ENCODE measurements at regions not wholly inside any gene's neighbourhood (a gene's known extent, or its start where the extent isn't known, plus 50 kb on each side); places are given as distances from the start of the nearest gene placed in this dataset.

DNA sequence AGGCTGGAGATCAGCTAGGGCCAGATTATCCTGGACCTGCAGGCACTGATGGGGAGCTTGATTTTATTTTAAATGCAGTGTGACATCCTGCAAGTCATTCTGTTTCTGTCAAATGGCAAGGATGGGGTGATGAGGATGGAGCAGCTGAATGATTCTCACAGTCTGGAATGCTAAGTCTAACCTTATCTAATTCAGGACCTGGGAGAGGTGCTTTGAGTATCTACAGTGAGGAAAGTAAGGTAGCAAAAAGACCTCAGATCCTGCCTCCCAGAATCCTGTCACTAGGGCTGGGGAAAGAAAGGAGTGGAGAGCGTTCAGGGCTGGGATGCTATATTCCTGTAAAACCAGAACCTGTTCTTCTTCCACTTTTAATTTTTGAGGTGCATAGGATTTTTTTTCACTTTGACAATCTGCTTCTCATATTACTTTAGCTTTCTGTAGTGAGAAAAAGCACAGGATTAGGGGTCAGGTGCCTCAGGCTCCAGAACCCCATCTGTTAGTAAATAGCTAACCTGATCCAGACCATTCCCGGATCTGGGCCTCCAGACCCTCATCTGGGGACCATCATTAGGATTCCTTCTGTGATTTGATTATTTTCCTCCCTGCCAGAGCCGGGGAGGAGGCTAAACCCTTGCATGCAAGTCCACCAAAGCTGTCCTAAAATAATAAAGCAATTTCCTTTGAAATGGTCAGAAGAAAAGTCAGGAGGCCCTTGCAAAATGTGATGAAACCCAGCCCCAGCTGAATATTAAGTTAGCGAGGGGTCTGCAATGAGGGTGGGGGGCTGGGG, 54.7 kb downstream of the ASCL1 start:
- DNase-seq, result no peak

DNA sequence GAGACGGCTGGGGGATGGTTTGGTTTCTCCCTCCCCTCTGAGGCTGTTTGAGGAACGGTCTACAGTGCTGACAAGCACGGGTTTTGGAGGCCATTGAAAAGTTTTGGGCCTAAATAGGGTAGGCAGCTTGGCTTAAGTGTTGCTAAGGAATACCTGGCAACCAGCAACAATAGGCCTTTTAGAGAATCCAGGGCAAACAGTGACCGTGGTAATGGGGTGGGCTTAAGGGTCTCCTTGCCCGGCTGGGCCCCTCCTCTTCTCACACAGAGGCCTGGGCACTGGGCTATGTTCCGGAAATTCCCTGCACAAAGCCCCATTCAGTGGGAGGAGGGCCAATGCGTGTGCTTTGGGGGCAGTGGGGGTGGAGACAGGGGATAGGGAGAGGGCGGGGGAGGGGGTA, 55.4 kb downstream of the ASCL1 start:
- DNase-seq, result peak in 46 of 56 donors; percentile 4 to 84 (median 49)

DNA sequence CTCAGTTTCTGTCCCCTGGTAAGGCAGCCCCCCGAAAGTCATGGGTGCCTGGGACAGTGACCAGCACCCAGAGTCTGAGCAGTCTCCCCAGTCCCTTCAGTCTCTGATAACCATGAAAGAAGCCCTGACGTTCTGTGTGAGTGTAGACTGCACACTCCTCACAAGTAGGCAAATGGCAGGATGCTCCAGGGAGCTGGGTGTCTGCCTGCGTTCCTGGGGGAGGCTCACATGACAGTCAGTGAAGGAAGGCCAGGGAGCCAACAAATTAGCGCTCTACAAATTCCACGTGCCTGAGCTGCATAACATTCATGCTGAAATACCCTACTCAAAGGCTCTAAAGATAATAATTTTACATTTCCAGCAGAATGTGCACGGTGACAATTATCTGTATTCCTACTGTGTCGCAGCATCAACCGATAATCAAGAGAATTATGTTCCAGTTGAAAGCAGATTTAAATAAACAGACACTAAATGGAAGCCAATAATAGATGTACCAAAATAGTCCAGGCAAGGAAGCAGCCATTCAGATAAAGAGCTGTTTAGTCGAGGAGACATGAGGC, 56.3 kb downstream of the ASCL1 start:
- peak in 19 of 56 donors; percentile 1 to 50 (median 13) for DNase-seq

DNA sequence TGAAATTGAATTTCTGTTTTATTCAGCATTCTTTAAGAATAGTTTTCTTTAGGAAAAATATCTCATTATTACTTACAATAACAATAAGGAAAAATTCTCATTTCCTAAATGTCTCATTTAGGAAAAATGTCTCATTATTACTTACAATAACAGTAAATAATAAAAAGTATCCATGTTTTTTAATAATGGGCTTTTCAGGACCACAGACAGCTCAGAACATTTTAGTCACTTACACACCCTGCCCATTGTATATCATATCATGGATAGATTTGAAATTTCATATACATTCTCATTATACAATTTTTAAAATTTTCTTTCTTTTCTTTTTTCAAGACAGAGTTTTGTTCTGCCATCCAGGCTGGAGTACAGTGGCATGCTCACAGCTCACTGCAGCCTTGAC, 58.9 kb downstream of the ASCL1 start:
- no peak for DNase-seq

DNA sequence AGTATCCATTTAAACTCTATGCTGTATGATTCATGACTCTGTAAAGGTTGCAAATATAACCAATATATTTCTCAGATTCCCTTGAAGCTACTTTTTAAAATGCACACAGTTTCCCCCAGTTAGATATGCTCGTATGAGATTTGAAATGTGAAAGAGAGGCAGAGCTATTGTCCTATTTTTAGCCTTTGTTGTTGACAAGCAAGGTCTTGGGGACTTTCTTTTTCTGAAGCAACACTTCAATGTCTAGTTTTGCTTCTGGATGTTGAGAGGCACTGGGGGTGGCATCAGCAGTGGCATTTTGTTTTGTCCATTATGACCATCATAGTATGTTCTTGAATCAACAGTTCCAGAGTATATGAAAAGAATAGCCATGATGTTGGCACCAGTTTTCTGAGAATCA, 63.4 kb downstream of the ASCL1 start:
- DNase-seq, result no peak

DNA sequence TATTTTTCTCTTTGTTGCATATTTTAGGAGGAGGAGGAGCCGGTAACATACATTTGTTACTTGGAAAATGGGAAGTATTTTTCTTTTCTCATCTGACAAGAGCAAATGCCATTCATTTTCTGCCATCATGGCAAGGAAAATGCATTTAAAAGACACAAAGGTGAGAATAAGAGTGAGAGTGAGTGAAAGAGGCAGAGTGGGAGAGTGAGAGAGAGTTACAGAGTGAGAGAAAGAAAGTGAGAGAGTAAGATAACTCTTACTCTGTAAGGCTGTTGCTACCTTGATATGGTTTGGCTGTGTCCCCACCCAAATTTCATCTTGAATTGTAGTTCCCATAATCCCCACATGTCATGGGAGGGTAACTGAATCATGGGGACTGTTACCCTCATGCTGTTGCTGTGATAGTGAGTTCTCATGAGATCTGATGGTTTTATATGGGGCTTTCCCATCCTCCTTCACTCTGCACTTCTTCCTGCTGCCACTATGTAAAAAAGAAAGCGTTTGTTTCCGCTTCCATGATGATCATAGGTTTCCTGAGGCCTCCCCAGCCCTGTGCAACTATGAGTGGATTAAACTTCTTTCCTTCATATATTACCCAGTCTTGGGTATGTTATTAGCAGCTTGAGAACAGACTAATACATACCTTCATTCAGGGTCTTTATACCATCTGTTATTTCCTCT, 64.2 kb downstream of the ASCL1 start:
- DNase-seq, result no peak

DNA sequence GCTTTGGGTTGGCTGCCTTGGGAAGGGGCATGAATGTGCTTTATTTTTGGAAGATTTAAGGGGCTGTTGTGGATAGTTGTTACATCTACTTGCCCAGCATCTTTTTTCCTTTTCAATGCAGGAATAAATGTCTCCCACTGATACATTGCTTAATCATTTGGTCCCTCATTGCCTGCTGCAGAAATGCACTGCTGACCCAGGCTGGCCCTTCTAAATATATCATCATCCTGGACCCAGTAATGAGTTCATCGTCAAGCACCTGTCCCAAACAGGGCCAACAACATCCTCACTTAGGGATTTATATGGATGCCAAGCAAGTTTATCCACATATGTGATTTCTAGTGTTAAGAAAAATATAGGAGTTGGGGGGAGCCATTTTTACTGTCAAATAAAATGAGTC, 67.2 kb downstream of the ASCL1 start:
- no peak for DNase-seq

DNA sequence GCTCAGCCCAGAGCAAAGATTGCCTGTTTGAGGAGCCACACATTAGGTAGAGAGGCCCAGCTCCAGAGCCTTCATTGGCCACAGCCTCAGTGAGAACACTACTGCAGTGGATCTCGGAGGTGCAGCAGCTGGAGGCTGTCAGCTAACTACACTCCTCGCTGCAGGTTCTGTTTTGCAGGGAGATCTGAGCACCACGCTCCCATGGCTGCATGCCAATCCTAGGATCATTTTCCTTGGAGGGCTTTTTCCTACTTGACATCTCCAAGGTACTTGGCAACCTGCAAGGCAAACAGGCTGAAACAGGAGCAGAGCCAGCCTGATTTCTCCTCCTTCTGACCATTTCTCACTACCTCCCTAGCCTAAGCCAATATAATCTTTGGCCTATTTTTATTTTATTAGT, 69.2 kb downstream of the ASCL1 start:
- peak in 3 of 56 donors; percentile 3 to 5 (median 4) for DNase-seq

DNA sequence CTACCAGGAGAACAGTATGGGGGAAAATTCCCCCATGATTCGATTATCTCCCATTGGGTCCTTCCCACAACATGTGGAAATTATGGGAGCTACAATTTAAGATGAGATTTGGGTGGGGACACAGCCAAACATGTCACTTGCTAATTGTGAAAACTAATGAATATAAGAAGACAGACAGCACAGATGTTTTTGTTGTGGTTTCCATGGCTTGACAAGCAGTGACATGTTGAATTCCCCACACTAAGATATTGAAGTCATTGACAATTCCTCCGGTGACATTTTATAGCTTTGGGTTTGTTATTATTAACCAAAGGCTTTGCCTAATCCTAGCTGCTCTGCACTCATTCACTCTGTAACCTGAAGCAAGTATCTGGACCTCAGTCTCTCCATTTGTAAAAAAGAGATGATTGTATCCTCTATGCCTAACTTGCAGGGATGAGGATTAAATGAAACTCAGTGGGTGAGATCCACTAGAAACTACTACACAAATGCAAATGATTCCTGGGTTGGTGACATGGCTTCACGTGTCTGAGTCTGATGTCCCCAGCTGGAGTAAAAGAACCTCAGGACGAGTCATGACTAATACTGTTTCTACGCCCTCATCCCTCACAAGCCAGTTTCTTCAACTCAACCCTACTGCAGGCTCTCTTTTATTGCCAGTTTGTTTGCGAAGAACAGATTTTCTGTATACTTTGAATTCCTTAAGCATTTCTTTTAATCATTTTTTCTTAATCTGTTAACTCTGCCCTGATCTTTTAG, 71.6 kb downstream of the ASCL1 start:
- DNase-seq, result no peak

DNA sequence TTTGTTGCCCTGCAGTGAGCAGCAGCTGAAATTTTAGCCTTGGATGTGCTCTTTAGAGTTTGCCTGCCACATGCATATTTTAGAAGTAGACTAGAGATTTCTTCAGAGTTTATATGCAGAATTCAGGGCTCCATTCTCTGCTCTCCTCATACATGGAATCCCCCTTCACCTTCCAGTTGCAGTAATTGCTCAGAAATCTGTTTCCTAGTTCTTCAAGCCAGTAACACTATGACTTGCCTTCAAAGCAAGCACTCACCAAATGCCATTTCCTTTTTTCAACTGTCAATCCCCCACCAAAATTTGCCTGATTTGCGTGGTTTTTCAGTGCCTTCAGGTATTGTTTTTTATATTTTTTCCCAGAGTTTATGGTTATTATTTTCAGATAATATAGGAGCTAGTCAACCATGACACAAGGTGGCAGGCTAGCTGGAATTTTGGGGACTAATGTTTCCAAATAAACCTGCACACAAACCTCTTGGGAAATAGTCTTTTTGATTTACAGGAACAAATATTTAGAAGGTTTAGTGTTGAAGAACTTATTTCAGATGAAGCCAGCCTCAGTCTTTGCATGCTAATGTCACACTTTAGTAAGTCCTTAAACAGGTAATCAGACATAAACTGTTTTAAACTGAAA, 79.2 kb downstream of the ASCL1 start:
- no peak for DNase-seq

DNA sequence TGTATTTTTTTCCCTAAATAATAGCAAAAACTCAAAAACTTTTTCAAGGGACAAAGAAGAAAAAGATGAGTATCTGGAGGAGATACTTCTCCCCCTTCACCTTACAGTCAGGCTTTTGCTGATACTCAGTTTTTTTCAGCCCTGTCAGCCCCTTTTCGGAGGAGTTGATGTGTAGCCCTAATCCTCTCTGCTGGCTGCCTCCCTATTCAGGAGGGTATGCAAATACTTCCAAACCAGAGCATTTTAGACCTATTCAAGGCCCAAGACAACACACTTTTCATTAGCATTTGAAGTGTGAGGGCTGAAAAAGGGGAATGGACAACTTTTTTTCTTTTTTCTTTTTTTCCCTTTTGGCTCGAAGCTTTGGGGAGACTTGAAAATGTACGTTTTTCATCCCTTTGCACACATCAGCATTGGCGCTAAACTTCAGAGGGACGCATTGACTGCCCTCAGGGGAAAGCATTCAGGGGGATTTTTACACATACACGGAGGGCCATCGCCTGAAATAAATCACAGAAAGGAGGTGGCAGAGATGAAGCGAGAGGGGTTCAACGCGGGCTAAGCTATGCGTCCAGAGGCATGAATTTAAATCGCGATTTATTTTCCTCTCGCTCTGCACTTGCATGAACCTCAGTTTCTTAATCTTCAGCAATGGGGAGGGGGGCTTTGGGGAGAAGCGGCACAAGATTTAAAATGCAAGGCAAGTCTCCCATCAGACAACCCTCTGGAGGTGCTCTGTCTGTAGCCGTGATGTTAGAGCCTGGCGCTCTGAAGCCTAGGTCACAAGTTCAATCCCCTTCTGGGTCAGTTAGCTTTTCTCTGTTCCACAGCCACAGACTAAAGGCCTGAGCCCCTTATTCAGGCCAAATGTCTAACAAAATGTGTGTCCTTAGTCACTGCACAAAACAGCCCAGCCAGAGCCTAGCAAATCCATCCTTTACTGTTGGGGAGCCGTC, 86.3 kb downstream of the ASCL1 start:
- no peak for DNase-seq

DNA sequence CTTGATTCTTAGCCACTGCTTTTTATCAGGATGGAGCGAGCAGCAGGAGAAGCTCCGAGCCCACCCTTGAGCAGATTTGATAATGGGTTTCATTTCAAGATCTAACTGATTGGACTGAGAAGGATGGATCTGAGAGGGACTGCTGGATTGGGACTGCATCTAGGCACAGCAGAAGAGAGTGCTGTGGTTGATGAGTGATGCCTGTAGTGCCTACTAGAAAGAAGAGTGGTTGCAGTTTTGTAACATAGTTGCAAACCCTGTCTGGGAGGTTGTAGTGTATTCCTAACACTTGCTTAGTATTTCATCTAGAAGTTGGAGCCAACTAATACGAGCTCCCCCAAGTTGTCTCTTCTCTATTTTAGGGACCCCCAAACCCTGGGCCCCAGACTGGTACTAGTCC, 88.7 kb downstream of the ASCL1 start:
- DNase-seq, result no peak

DNA sequence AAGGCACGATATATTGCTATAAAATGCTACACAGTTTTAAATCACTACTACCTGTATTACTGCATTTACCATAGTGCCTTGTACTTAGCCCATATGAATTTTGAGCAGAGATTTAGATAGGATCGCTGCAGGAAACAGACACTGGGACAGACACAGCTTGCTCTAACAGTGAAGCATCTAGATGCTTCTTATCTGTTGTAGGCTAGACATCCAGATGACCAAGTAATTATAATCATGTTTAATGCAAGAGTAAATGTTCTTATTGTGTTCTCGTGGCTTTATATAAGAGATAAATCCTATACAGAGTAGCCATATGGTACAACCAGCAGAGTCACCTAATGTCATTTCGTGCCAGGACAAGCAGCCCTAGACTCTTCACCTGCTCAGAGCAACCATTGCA, 92.8 kb downstream of the ASCL1 start:
- DNase-seq, result no peak

DNA sequence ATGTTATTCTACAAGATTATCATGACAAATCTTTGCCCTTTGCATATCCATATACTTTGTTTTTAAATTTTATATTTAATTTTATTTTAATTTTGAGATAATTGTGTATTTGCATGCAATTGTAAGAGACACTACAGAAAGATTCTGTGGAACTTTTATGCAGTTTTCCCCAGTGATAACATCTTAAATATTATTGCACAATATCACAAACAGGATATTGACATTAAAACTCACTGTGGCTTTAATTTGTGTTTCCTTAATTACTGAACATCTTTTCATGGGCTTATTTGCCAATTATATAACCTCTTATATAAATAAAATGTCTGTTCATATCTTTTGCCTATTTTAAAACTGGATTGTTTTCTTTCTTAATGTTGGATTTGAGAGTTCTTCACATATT, 95.6 kb downstream of the ASCL1 start:
- no peak for DNase-seq

DNA sequence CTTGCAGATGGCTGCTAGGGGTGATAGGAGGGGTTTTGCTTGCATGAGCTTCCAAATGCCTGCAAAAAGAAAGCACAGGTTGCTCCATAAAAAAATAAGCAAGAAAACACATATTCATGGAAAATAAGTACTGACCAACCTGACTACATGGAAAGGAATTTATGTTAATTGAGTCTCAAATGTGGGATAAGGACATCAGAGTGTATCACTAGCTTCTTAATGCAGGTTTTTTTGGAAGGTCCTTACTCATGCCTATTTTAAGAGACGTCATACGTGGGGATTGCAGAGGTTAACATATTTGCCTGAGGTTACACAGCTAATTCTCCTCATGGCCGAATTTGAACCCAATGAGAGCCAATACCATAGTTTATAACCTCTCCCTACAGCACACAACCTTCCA, 116.2 kb downstream of the ASCL1 start:
- DNase-seq, result no peak

DNA sequence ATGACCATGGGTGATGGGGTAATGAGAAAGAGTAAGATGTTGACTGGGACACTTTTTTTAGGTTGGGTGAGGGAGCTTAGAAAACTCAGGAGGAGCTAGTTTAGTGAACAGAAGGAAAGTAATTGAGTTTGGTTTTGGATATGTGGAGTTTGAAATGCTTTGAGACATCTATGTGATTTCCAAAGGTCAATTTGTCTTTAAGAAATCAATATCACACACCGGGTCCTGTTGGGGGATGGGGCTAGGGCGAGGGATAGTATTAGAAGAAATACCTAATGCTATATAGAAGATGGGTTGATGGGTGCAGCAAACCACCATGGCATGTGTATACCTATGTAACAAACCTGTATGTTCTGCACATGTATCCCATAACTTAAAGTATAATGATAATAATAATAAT, 118.4 kb downstream of the ASCL1 start:
- DNase-seq, result no peak

DNA sequence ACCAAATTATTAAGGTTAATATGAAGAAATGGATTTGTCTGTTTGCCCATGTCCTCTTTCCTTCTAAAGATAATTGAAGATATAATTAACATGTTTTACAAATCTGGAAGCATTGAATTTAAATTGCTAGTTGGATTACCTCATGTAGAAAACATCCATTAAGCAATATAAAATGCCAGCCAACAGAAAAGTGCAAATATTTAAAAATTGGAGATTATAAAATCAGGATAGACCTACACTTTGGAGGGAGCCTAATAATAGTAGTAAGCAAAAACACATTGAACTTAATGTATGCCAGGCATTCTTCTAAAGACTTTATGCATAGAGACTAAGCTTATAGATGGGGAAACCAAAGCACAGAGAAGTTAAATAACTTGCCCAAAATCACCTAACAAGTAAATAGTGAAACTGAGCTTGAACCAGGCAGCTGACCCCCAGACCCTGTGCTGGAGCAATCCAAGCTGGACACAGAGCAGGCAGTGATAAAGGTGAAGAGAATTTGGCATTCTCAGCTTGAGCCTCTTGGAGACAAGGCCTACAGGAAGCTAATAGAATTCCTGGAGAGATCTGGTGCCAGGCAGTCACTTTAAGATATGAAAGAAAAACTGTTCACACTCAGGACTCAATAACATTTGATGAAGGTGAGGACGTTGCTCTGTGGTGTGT, 119.8 kb downstream of the ASCL1 start:
- DNase-seq, result no peak

DNA sequence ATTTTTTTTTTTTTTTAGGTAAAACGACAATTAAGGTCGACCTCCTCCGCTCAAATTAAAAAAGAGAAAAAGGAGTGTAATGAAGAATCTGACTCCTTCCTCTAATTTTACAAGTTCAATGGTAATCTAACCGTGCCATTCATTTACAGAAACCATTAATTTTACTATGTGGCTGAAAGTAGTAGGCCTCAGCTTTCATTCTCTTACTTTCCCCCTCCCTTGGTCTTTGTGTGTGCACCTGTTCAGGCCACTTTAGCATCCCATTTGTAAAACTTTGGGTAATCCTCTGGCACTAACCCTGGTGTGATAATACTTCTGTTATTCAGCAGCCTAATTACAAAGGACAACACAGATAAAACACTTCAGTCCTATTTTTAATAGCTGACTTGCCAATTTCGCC, 128.1 kb downstream of the ASCL1 start:
- no peak for DNase-seq

DNA sequence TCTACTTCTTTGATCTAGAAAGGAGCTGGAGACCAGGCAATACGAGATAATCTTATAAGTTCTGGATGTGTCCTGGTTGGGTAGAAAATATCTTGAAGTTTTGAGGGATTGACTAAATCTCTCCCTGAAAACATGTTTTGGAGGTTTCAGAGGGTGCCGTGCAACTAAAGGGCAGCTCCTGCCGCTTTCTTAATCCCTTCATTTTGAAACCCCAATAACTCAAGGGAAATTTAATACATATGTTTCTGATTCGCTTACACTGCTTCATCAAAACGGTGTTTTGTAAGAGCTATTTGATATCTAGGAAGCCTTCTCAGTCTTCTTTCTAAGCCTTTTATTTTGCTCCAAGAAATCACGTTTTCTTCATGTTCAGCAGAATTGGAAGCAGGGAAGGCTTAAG, 129.0 kb downstream of the ASCL1 start:
- no peak for DNase-seq

Data from amygdala (tissue), 56 donors.